Fibroblast of villous mesenchyme (primary cell): ENCODE measurements at regions not wholly inside any gene's neighbourhood (a gene's known extent, or its start where the extent isn't known, plus 50 kb on each side); places are given as distances from the start of the nearest gene placed in this dataset.
A peak's percentile ranks its signal among the peaks of the same experiment; 100 is the strongest.

Experiments
- DNase-seq: peaks from one replicate; pipeline ENCODE4 v3.0.0-alpha.2; 2010; ENCODE audit warnings: low read depth
- H3K4me3 ChIP-seq: 2 replicates; pipeline ENCODE4 v1.5.1; 2011; ENCODE audit warnings: low read depth, mild to moderate bottlenecking, low read length
- CTCF ChIP-seq: IDR thresholded peaks from 2 replicates; pipeline ENCODE4 v1.5.1; 2012; ENCODE audit warnings: low read depth, mild to moderate bottlenecking, low read length; ENCODE audit not compliant: insufficient read depth

- DNase-seq, result peak; percentile 15
- peak; percentile 52 for TF ChIP-seq CTCF
- no peak overlapping the region for H3K4me3 ChIP-seq
Measured at GRCh38 chr6:165049362-165049761, 260.0 kb downstream of the C6orf118 start.

DNA sequence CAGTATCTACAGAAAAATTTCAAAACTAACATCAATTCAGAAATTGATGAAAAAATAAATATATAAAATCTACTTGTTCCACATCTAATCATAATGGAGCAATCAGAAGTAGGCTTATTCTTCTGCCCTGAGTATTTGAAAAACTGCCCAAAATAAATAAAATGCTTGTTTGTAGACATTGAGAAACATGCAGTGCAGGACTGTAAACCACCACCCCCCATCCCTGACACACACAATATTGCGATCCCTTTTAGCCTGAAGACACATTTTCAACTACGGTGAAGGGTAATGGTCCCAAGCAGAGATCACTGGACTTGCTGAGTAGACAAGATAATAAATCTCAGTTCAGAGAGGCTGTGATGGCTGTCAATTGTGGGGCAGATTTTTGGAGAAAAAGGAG, 261.5 kb downstream of the C6orf118 start:
- H3K4me3 ChIP-seq, result no peak overlapping the region
- TF ChIP-seq CTCF, result no peak
- no peak for DNase-seq

GRCh38 chr6:165045631-165046030, 263.8 kb downstream of the C6orf118 start:
- H3K4me3 ChIP-seq, result no peak overlapping the region
- TF ChIP-seq CTCF, result no peak
- DNase-seq, result no peak

- H3K4me3 ChIP-seq, result no peak overlapping the region
- TF ChIP-seq CTCF, result no peak
- no peak for DNase-seq
Measured at GRCh38 chr6:165042912-165043311, 266.5 kb downstream of the C6orf118 start.

DNA sequence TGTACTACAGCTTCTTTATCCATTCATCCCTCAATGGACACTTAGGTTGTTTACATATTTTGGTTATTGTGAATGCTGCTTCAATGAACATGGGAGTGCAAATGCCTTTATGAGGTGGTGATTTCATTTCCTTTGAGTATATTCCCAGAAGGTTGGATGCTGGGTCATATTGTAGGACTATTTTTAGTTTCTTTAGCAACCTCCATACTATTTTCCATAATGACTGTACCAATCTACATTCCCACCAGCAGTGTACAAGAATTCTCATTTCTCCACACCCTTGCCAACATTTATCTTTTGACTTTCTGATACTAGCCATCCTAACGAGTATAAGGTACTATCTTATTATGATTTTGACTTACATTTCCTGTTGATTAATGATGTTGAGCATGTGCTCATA, 269.0 kb downstream of the C6orf118 start:
- no peak for DNase-seq
- H3K4me3 ChIP-seq, result no peak overlapping the region
- TF ChIP-seq CTCF, result no peak

DNA sequence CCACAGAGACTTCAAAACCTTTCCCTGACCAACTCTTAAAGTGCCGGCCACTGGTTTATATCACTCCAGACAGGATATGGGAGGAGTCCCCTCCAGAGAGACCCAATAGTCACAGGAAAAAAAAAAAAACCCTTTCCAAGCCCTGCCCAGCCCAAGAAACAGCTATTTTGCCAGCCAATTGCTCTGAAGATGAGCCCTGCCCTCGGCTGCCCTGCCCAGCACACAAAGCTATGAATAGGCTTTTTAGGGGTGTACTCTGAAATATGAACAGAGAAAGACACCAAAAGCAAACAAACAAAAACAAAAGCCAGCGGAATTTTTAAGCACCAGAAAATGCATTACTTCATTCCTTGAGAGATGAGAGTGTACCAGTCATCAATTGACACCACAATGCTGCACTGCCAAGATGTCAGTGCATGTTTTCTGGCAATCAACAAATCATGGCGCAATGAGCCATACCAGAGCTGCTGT, 275.1 kb downstream of the C6orf118 start:
- no peak for DNase-seq
- no peak overlapping the region for H3K4me3 ChIP-seq
- TF ChIP-seq CTCF, result no peak

DNA sequence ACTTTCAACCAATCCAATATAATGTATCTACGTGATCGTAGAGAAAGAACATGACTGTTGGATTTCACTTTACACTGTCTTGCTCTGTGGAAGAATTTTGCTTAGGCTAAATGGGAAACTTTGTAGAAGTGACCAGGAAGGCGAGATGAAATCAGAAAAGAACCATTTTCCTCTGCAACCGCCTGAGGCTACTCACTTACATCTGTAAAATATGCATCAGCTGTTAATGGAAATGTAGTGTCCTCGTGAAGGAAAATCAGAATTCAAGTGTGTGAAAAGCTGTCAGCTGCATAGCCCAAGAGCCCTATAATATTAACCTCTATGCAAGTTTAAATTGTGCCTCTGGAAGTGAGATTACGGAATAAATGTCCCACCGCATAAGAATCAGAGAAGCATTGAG, 277.9 kb downstream of the C6orf118 start:
- no peak for DNase-seq
- no peak for TF ChIP-seq CTCF

More for the DNA sequence above, 277.9 kb downstream of the C6orf118 start:
- no peak overlapping the region for H3K4me3 ChIP-seq
